Lower leg skin (tissue), 3 donors: ENCODE measurements at regions not wholly inside any gene's neighbourhood (a gene's known extent, or its start where the extent isn't known, plus 50 kb on each side); places are given as distances from the start of the nearest gene placed in this dataset.

ENCODE experiments used
- CTCF ChIP-seq, 3 donors: fragments of 450-650 bp; IDR thresholded peaks; one replicate each; pipeline ENCODE4 v1.5.1; 2016; ENCODE audit warnings: antibody characterized with exemption in 3 of 3, mild to moderate bottlenecking in 3 of 3, moderate library complexity in 2 of 3
- POLR2A ChIP-seq, 2 donors: fragments of 450-650 bp; IDR thresholded peaks; one replicate each; pipeline ENCODE4 v1.6.1; 2016 to 2017; ENCODE audit warnings: antibody characterized with exemption in 2 of 2, mild to moderate bottlenecking in 1 of 2, moderate library complexity in 1 of 2

DNA sequence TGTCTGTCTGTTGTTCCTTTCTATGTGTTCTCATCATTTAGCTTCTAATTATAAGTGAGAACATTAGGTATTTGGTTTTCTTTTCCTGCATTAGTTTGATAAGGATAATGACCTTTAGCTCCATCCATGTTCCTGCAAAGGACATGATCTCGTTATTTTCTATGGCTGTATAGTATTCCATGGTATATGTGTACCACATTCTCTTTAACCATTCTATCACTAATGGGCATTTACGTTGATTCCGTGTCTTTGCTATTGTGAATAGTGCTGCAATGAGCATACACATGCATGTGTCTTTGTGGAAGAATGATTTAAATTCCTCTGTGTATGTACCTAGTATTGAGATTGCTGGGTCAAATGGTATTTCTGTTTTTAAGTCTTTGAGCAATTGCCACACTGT, 1799.7 kb downstream of the SLITRK5 start:
- no peak for TF ChIP-seq CTCF (IDR thresholded peaks at IDR 0.05)
- no peak for TF ChIP-seq POLR2A (IDR thresholded peaks at IDR 0.05)
